ENCODE measurements at regions not wholly inside any gene's neighbourhood (a gene's known extent, or its start where the extent isn't known, plus 50 kb on each side); places are given as distances from the start of the nearest gene placed in this dataset.
A peak's percentile ranks its signal among the peaks of the same experiment; 100 is the strongest.

- no peaks in the 10 kb centered on the region for H3K4me1 Mint-ChIP-seq (ENCODE audit: low read depth, unreplicated experiment)
- no peak overlapping the region for H3K4me3 Mint-ChIP-seq (ENCODE audit: unreplicated experiment)
- no peaks in the 10 kb centered on the region for H3K36me3 Mint-ChIP-seq (ENCODE audit: unreplicated experiment)
- H3K27ac Mint-ChIP-seq (ENCODE audit: unreplicated experiment): no peak overlapping the region
- peaks cover 3% of the 10 kb centered on the region for H3K9me3 Mint-ChIP-seq (ENCODE audit: unreplicated experiment)
- H3K27me3 Mint-ChIP-seq (ENCODE audit: unreplicated experiment): peaks cover 2% of the 10 kb centered on the region
- no peak for TF ChIP-seq CTCF (IDR thresholded peaks at IDR 0.05; ENCODE audit: partially characterized antibody, unreplicated experiment)
- DNase-seq: no peak
These were observed 780.2 kb downstream of the FLRT2 start for GRCh38 chr14:86310148-86310547.

GRCh38 chr14:86305058-86305457, 775.1 kb downstream of the FLRT2 start:
- peaks cover 4% of the 10 kb centered on the region for H3K27me3 Mint-ChIP-seq (ENCODE audit: unreplicated experiment)
- peaks cover 14% of the 10 kb centered on the region for H3K4me1 Mint-ChIP-seq (ENCODE audit: low read depth, unreplicated experiment)
- DNase-seq: no peak
- H3K9me3 Mint-ChIP-seq (ENCODE audit: unreplicated experiment): no peaks in the 10 kb centered on the region
- H3K4me3 Mint-ChIP-seq (ENCODE audit: unreplicated experiment): no peak overlapping the region
- peak overlapping the region; percentile 53 for H3K27ac Mint-ChIP-seq (ENCODE audit: unreplicated experiment)
- no peak for TF ChIP-seq CTCF (IDR thresholded peaks at IDR 0.05; ENCODE audit: partially characterized antibody, unreplicated experiment)
- no peaks in the 10 kb centered on the region for H3K36me3 Mint-ChIP-seq (ENCODE audit: unreplicated experiment)

- no peak for TF ChIP-seq CTCF (IDR thresholded peaks at IDR 0.05; ENCODE audit: partially characterized antibody, unreplicated experiment)
- Mint-ChIP-seq H3K9me3 (ENCODE audit: unreplicated experiment) (peaks cover 12% of the 10 kb centered on the region), H3K4me3 (ENCODE audit: unreplicated experiment) (peak overlapping the region; percentile 53), H3K4me1 (ENCODE audit: low read depth, unreplicated experiment) (peaks cover 51% of the 10 kb centered on the region), H3K27ac (ENCODE audit: unreplicated experiment) (peak overlapping the region; percentile 87), H3K27me3 (ENCODE audit: unreplicated experiment) (peaks cover 15% of the 10 kb centered on the region), H3K36me3 (ENCODE audit: unreplicated experiment) (peaks cover 4% of the 10 kb centered on the region)
- DNase-seq: peak; percentile 30
These were observed 770.0 kb downstream of the FLRT2 start for GRCh38 chr14:86299994-86300393.

DNA sequence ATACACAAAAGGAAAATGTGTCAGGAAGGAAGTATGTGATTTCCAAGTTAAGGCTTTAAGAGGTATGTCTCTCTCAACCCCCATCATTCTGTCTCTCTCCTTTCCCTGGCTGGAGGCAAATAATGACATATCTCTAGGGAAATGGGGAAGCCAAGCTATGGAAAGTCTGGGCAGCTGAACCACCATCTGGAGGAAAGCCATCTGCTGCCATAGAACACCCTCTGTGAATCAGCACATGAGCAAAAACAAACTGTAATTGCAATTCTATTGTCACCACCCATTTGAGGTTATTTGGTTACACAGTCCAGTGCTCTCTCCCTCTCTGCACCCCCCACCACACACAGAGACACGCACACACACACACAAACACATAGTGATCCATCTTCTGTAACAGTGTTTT, 766.2 kb downstream of the FLRT2 start:
- Mint-ChIP-seq H3K27ac (ENCODE audit: unreplicated experiment) (peak overlapping the region; percentile 99), H3K27me3 (ENCODE audit: unreplicated experiment) (peaks cover 16% of the 10 kb centered on the region), H3K4me3 (ENCODE audit: unreplicated experiment) (peak overlapping the region; percentile 82), H3K36me3 (ENCODE audit: unreplicated experiment) (peaks cover 4% of the 10 kb centered on the region), H3K4me1 (ENCODE audit: low read depth, unreplicated experiment) (peaks cover 56% of the 10 kb centered on the region), H3K9me3 (ENCODE audit: unreplicated experiment) (peaks cover 12% of the 10 kb centered on the region)
- no peak for TF ChIP-seq CTCF (IDR thresholded peaks at IDR 0.05; ENCODE audit: partially characterized antibody, unreplicated experiment)
- DNase-seq: peak; percentile 84

DNA sequence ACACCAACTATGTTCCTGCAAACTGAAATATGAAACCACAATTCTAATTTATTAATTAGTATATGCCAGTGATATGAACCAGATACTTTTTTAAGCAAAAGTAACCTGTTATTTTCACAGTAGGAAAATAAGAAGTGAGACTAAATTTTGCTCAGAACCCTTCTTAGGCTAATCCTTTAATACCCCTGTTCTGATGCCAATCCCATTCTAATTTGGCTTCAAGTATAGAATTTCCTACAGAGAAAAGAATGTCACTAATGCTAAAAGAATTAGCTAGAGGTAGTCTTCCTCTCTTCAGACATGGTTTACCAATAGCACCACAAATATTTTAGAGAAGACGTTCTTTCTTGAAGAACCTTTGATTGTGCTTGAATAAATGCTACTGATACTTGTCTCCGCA, 758.4 kb downstream of the FLRT2 start:
- Mint-ChIP-seq H3K4me1 (ENCODE audit: low read depth, unreplicated experiment) (peaks cover under 1% of the 10 kb centered on the region), H3K27ac (ENCODE audit: unreplicated experiment) (no peak overlapping the region), H3K36me3 (ENCODE audit: unreplicated experiment) (no peaks in the 10 kb centered on the region), H3K4me3 (ENCODE audit: unreplicated experiment) (no peak overlapping the region), H3K27me3 (ENCODE audit: unreplicated experiment) (peaks cover under 1% of the 10 kb centered on the region), H3K9me3 (ENCODE audit: unreplicated experiment) (no peaks in the 10 kb centered on the region)
- DNase-seq: no peak
- no peak for TF ChIP-seq CTCF (IDR thresholded peaks at IDR 0.05; ENCODE audit: partially characterized antibody, unreplicated experiment)

Data from glutamatergic neuron (in vitro differentiated cells).